Neural cell (in vitro differentiated cells): ENCODE measurements at regions not wholly inside any gene's neighbourhood (a gene's known extent, or its start where the extent isn't known, plus 50 kb on each side); places are given as distances from the start of the nearest gene placed in this dataset.

Experiments
- CTCF ChIP-seq: fragments of 450-650 bp; IDR thresholded peaks from 2 replicates; pipeline ENCODE4 v1.5.1; 2014; ENCODE audit warnings: antibody characterized with exemption, mild to moderate bottlenecking, moderate library complexity; ENCODE audit not compliant: poor library complexity, severe bottlenecking
- EP300 ChIP-seq: fragments of 450-650 bp; conservative IDR thresholded peaks from 2 replicates; pipeline ENCODE4 v1.6.1; 2014; ENCODE audit warnings: antibody characterized with exemption, mild to moderate bottlenecking, moderate library complexity; ENCODE audit not compliant: poor library complexity, severe bottlenecking
- EZH2 ChIP-seq: fragments of 200-600, 300-800 bp; shearing (Covaris generic), sonication (generic); IDR thresholded peaks from 2 replicates; pipeline ENCODE4 v1.6.1; 2014; ENCODE audit warnings: antibody characterized with exemption, low read length, borderline replicate concordance, mild to moderate bottlenecking; ENCODE audit not compliant: insufficient read depth, poor library complexity, severe bottlenecking
- POLR2AphosphoS5 ChIP-seq: IDR thresholded peaks from 2 replicates; pipeline ENCODE4 v1.6.1; 2012
- REST ChIP-seq: IDR thresholded peaks from 2 replicates; pipeline ENCODE4 v1.6.1; 2012; ENCODE audit warnings: borderline replicate concordance
- SMC3 ChIP-seq: fragments of 450-650 bp; conservative IDR thresholded peaks from 2 replicates; pipeline ENCODE4 v1.6.1; 2014; ENCODE audit warnings: antibody characterized with exemption, mild to moderate bottlenecking, moderate library complexity; ENCODE audit not compliant: poor library complexity

- TF ChIP-seq CTCF, result no peak
- TF ChIP-seq POLR2AphosphoS5, result no peak
- no peak for TF ChIP-seq REST
- no peak for TF ChIP-seq EP300
- TF ChIP-seq SMC3, result no peak
- TF ChIP-seq EZH2, result no peak
These were observed 1240.9 kb upstream of the CHAC2 start for GRCh38 chr2:52526735-52527134.
